Activated naive CD8-positive, alpha-beta T cell treated with anti-CD3 and anti-CD28 coated beads, Interleukin-2, amount 10 ng/mL, durations not matched to agents 7 days and 5 days (primary cell): ENCODE measurements at regions not wholly inside any gene's neighbourhood (a gene's known extent, or its start where the extent isn't known, plus 50 kb on each side); places are given as distances from the start of the nearest gene placed in this dataset.

Source experiments
- ATAC-seq: fragments of 150-1000 bp; cut with Tn5 transposase; one replicate; pipeline ENCODE4 v1.10.0; 2021; ENCODE audit warnings: low read depth, moderate library complexity
- POLR2A ChIA-PET: fragments of 350-600 bp; sonication (Branson Sonifier 250); formaldehyde crosslinking; loops from one replicate; lab custom pipeline; 2021; ENCODE audit warnings: antibody characterized with exemption; lab: Charles Lee
- DNase-seq: peaks from one replicate; pipeline ENCODE4 v3.0.0; 2021
- H3K27ac Mint-ChIP-seq: one replicate; pipeline ENCODE4 v1.8.0; 2022; ENCODE audit warnings: mild to moderate bottlenecking, mixed read lengths
- H3K27me3 Mint-ChIP-seq: one replicate; pipeline ENCODE4 v1.8.0; 2022; ENCODE audit warnings: mild to moderate bottlenecking, moderate library complexity, mixed read lengths
- H3K36me3 Mint-ChIP-seq: one replicate; pipeline ENCODE4 v1.8.0; 2021; ENCODE audit warnings: mild to moderate bottlenecking, mixed read lengths
- H3K4me1 Mint-ChIP-seq: one replicate; pipeline ENCODE4 v1.8.0; 2021; ENCODE audit warnings: mixed read lengths
- H3K4me3 Mint-ChIP-seq: one replicate; pipeline ENCODE4 v1.8.0; 2022; ENCODE audit warnings: mild to moderate bottlenecking, moderate library complexity, mixed read lengths
- H3K9me3 Mint-ChIP-seq: one replicate; pipeline ENCODE4 v1.8.0; 2021; ENCODE audit warnings: mixed read lengths

- DNase-seq: no peak
- no peaks in the 10 kb centered on the region for H3K4me1 Mint-ChIP-seq
- ATAC-seq: no peak
- H3K4me3 Mint-ChIP-seq: no peak overlapping the region
- POLR2A ChIA-PET: no interaction called here
- no peaks in the 10 kb centered on the region for H3K9me3 Mint-ChIP-seq
- peaks cover 19% of the 10 kb centered on the region for H3K27me3 Mint-ChIP-seq
- no peaks in the 10 kb centered on the region for H3K36me3 Mint-ChIP-seq
- no peak overlapping the region for H3K27ac Mint-ChIP-seq
Measured at GRCh38 chr6:71404145-71404966, 115.7 kb downstream of the OGFRL1 start.

GRCh38 chr6:71404967-71405278, 116.3 kb downstream of the OGFRL1 start:
- Mint-ChIP-seq H3K27ac (no peak overlapping the region), H3K36me3 (no peaks in the 10 kb centered on the region), H3K4me1 (no peaks in the 10 kb centered on the region), H3K9me3 (no peaks in the 10 kb centered on the region), H3K27me3 (peaks cover 19% of the 10 kb centered on the region), H3K4me3 (no peak overlapping the region)
- no peak for ATAC-seq
- POLR2A ChIA-PET: no interaction called here
- no peak for DNase-seq

GRCh38 chr6:71405416-71405815, 116.8 kb downstream of the OGFRL1 start:
- DNase-seq (no peak), ATAC-seq (no peak)
- POLR2A ChIA-PET: no interaction called here
- peaks cover 21% of the 10 kb centered on the region for H3K27me3 Mint-ChIP-seq
- no peak overlapping the region for H3K27ac Mint-ChIP-seq
- H3K4me3 Mint-ChIP-seq: no peak overlapping the region
- no peaks in the 10 kb centered on the region for H3K9me3 Mint-ChIP-seq
- H3K36me3 Mint-ChIP-seq: no peaks in the 10 kb centered on the region
- H3K4me1 Mint-ChIP-seq: no peaks in the 10 kb centered on the region

DNA sequence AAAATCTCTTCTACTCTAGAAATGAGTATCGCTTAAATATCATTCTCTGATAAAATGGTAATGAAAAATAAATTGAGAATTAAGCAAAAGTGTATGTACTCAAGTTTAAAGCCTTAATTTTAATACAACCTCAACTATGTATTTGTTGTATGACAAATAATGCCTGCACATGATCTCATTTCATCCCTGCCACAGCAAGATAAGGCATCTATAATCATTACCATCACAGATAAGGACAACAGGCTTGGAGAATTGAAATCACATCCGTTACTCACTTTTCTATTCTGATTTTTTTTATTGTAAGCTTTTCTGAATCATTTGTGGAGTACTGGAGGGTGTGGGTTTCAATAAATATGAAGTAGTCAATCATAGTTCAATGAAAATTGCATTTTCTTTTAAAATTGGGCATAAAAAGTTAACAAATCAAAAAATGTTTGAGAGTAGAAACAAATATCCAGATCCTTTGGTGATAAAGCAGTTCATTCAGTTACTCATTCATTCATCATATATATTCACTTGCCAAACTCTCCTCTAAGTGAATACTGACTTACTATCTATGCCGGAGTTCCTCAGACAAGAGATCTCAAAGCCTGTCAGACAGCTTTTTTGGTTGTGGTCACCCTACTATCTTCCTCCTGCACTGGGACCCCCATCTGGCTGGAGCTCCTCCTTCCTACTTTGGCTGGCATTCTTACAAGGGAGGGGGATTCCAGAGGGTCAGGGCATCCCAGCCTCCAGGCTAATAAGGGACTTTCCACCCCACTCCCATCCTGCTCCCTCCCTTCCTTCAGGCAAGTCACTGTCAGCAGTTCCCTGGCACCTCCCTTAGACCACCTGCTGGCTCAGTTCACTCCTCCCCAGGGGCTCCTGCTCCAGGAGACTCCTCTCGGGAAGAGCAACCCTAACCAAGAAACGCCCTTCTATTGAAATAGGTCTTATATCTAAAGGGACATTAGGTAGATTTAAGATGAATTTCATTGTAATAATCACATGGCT, 118.6 kb downstream of the OGFRL1 start:
- Mint-ChIP-seq H3K27me3 (peaks cover 20% of the 10 kb centered on the region), H3K36me3 (no peaks in the 10 kb centered on the region), H3K4me1 (no peaks in the 10 kb centered on the region), H3K9me3 (peaks cover 2% of the 10 kb centered on the region), H3K27ac (no peak overlapping the region), H3K4me3 (no peak overlapping the region)
- ATAC-seq (no peak), DNase-seq (no peak)
- POLR2A ChIA-PET: no interaction called here

- H3K4me1 Mint-ChIP-seq: no peaks in the 10 kb centered on the region
- no peak for DNase-seq
- H3K27me3 Mint-ChIP-seq: peaks cover 27% of the 10 kb centered on the region
- POLR2A ChIA-PET: no interaction called here
- no peak overlapping the region for H3K27ac Mint-ChIP-seq
- no peak for ATAC-seq
- no peak overlapping the region for H3K4me3 Mint-ChIP-seq
- H3K36me3 Mint-ChIP-seq: no peaks in the 10 kb centered on the region
- H3K9me3 Mint-ChIP-seq: peaks cover 2% of the 10 kb centered on the region
Measured at GRCh38 chr6:71408787-71409723, 120.4 kb downstream of the OGFRL1 start.

GRCh38 chr6:71410164-71410566, 121.6 kb downstream of the OGFRL1 start:
- Mint-ChIP-seq H3K27ac (no peak overlapping the region), H3K9me3 (peaks cover 2% of the 10 kb centered on the region)
- no peak for DNase-seq

DNA sequence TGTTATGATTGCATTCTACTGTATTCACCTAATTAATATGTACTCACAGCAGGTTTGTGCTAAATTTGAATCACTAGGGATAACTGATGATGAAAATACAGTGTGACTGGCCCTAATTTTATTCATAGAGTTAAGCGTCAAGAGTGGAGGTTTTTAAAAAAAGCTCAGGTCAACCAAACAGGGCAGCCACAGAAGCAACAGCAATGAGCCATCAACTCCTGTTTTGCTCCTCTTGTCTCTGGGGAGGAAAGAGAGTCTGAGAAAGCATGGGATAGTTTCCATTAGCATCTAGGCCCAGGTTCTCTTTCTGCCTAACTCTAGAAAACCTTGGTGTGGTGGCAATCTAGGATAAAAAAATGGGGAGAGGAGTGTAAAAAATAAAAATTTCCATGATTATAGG, 122.1 kb downstream of the OGFRL1 start:
- no peak overlapping the region for H3K27ac Mint-ChIP-seq
- H3K4me3 Mint-ChIP-seq: no peak overlapping the region
- POLR2A ChIA-PET: no interaction called here
- ATAC-seq: no peak
- H3K27me3 Mint-ChIP-seq: peaks cover 30% of the 10 kb centered on the region
- H3K4me1 Mint-ChIP-seq: no peaks in the 10 kb centered on the region
- DNase-seq: no peak
- H3K36me3 Mint-ChIP-seq: no peaks in the 10 kb centered on the region
- H3K9me3 Mint-ChIP-seq: peaks cover 2% of the 10 kb centered on the region

More at GRCh38 chr6:71410164-71410566, 121.6 kb downstream of the OGFRL1 start:
- no peak for ATAC-seq
- no peak overlapping the region for H3K4me3 Mint-ChIP-seq
- no peaks in the 10 kb centered on the region for H3K36me3 Mint-ChIP-seq
- POLR2A ChIA-PET: no interaction called here
- peaks cover 27% of the 10 kb centered on the region for H3K27me3 Mint-ChIP-seq
- no peaks in the 10 kb centered on the region for H3K4me1 Mint-ChIP-seq

DNA sequence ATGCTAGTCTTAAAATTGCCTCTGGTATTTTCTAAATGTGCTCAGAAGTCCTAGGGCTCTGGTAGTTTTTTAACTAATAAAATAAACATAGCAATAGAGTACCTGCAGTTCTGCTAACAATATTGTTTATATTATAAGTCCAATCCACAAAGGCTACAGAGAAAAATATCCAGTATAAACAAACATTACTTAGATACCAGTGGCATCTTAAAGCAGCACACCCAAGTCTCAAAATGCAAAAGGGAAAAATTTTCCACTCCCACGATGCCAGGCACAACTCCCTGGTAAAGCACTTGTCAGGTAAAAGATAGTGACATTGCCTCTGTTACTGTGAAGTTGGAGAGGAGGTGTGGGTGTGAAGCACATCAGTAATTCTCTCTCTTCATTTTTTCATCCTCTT, 123.3 kb downstream of the OGFRL1 start:
- H3K27me3 Mint-ChIP-seq: peaks cover 27% of the 10 kb centered on the region
- DNase-seq: no peak
- no peaks in the 10 kb centered on the region for H3K4me1 Mint-ChIP-seq
- ATAC-seq: no peak
- H3K36me3 Mint-ChIP-seq: no peaks in the 10 kb centered on the region
- peaks cover 2% of the 10 kb centered on the region for H3K9me3 Mint-ChIP-seq
- no peak overlapping the region for H3K27ac Mint-ChIP-seq
- POLR2A ChIA-PET: no interaction called here
- H3K4me3 Mint-ChIP-seq: no peak overlapping the region

- Mint-ChIP-seq H3K9me3 (peaks cover 2% of the 10 kb centered on the region), H3K36me3 (no peaks in the 10 kb centered on the region), H3K4me1 (no peaks in the 10 kb centered on the region), H3K27me3 (peaks cover 30% of the 10 kb centered on the region), H3K27ac (no peak overlapping the region), H3K4me3 (no peak overlapping the region)
- ATAC-seq (no peak), DNase-seq (no peak)
- POLR2A ChIA-PET: no interaction called here
Measured at GRCh38 chr6:71412559-71413140, 124.0 kb downstream of the OGFRL1 start.

DNA sequence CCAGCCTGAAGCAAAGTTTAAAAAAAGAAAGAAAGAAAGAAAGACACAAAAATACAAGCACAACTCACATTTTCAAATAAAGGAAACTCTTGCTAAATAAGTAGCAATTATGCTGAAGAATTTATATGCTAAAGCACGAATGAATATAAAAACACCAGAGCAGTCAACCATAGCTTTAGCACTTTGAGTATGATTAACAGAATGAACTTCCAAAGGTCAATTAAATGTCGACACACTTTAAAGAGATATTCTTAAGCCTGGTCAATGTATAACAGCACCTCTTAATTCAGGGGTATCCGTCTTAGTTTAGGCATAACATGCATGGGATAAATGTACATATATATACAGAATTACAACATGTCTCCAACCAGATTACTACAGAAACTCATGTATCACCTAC, 125.9 kb downstream of the OGFRL1 start:
- DNase-seq: no peak
- H3K27me3 Mint-ChIP-seq: peaks cover 40% of the 10 kb centered on the region
- H3K4me3 Mint-ChIP-seq: no peak overlapping the region
- no peaks in the 10 kb centered on the region for H3K36me3 Mint-ChIP-seq
- H3K4me1 Mint-ChIP-seq: no peaks in the 10 kb centered on the region
- no peak overlapping the region for H3K27ac Mint-ChIP-seq
- peaks cover 2% of the 10 kb centered on the region for H3K9me3 Mint-ChIP-seq
- POLR2A ChIA-PET: no interaction called here
- ATAC-seq: no peak

- ATAC-seq: no peak
- Mint-ChIP-seq H3K9me3 (no peaks in the 10 kb centered on the region), H3K36me3 (no peaks in the 10 kb centered on the region), H3K27me3 (peaks cover 62% of the 10 kb centered on the region), H3K4me1 (peaks cover 2% of the 10 kb centered on the region), H3K27ac (no peak overlapping the region), H3K4me3 (peak overlapping the region; percentile 26)
- no peak for DNase-seq
- POLR2A ChIA-PET: no interaction called here
Measured at GRCh38 chr6:71419217-71420094, 130.8 kb downstream of the OGFRL1 start.

- H3K36me3 Mint-ChIP-seq: no peaks in the 10 kb centered on the region
- POLR2A ChIA-PET: no interaction called here
- no peak overlapping the region for H3K27ac Mint-ChIP-seq
- ATAC-seq (peak; percentile 42), DNase-seq (peak; percentile 39)
- peaks cover 2% of the 10 kb centered on the region for H3K4me1 Mint-ChIP-seq
- no peaks in the 10 kb centered on the region for H3K9me3 Mint-ChIP-seq
- H3K4me3 Mint-ChIP-seq: peak overlapping the region; percentile 16
- H3K27me3 Mint-ChIP-seq: peaks cover 65% of the 10 kb centered on the region
Measured at GRCh38 chr6:71420095-71420692, 131.6 kb downstream of the OGFRL1 start.
